SU-DHL-6 (cell line): ENCODE measurements at regions not wholly inside any gene's neighbourhood (a gene's known extent, or its start where the extent isn't known, plus 50 kb on each side); places are given as distances from the start of the nearest gene placed in this dataset.

Experiments used
- EZH2phosphoT487 ChIP-seq: fragments of 200-600 bp; sonication (generic), shearing (Covaris generic); conservative IDR thresholded peaks from 2 replicates; pipeline ENCODE4 v1.6.1; 2018; ENCODE audit warnings: mild to moderate bottlenecking, antibody characterized with exemption, low read length, moderate library complexity, mixed read lengths
- TF ChIP-seq, protein P1 (sequence below): fragments of 200-600 bp; sonication (generic); IDR thresholded peaks from one replicate; pipeline ENCODE4 v1.5.1; 2017; ENCODE audit warnings: antibody characterized with exemption, mild to moderate bottlenecking, low read length, moderate library complexity; ENCODE audit not compliant: insufficient read depth, poor library complexity, severe bottlenecking

- TF ChIP-seq EZH2phosphoT487, result no peak
- TF ChIP-seq, protein P1, sequence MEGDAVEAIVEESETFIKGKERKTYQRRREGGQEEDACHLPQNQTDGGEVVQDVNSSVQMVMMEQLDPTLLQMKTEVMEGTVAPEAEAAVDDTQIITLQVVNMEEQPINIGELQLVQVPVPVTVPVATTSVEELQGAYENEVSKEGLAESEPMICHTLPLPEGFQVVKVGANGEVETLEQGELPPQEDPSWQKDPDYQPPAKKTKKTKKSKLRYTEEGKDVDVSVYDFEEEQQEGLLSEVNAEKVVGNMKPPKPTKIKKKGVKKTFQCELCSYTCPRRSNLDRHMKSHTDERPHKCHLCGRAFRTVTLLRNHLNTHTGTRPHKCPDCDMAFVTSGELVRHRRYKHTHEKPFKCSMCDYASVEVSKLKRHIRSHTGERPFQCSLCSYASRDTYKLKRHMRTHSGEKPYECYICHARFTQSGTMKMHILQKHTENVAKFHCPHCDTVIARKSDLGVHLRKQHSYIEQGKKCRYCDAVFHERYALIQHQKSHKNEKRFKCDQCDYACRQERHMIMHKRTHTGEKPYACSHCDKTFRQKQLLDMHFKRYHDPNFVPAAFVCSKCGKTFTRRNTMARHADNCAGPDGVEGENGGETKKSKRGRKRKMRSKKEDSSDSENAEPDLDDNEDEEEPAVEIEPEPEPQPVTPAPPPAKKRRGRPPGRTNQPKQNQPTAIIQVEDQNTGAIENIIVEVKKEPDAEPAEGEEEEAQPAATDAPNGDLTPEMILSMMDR, result no peak
These were observed 85.3 kb upstream of the MBIP start for GRCh38 chr14:36405589-36406274.
